ENCODE measurements at regions not wholly inside any gene's neighbourhood (a gene's known extent, or its start where the extent isn't known, plus 50 kb on each side); places are given as distances from the start of the nearest gene placed in this dataset.
"Not testable (repeated sequence)": the region's sequence is repeated elsewhere in the genome, so short reads cannot be mapped to it uniquely, and the experiment has no call there.

- TF ChIP-seq CTCF (conservative IDR thresholded peaks at IDR 0.05; ENCODE audit: low read length); EZH2phosphoT487 (IDR thresholded peaks at IDR 0.05; ENCODE audit: borderline replicate concordance, low read depth, low read length): not testable (repeated sequence)
These were observed 161.0 kb upstream of the ROPN1 start for GRCh38 chr3:124152891-124153290.

Data from OCI-LY7 (cell line).